ENCODE measurements at regions not wholly inside any gene's neighbourhood (a gene's known extent, or its start where the extent isn't known, plus 50 kb on each side); places are given as distances from the start of the nearest gene placed in this dataset.

GRCh38 chr3:168859574-168859973 is 763.9 kb upstream of the GOLIM4 start:
- Histone ChIP-seq H3K4me3 (no peak overlapping the region), H3K9me3 (replicated peaks in 1 of 3) (no peaks in the 10 kb centered on the region), H3K4me1 (replicated peaks in 1 of 2) (no peaks in the 10 kb centered on the region), H3K27ac (no peak overlapping the region), H3K36me3 (replicated peaks in 1 of 2) (no peaks in the 10 kb centered on the region), H3K27me3 (no peaks in the 10 kb centered on the region)
- DNase-seq, result no peak
- intact Hi-C loops (cut with DNase I), result no loop called here
- no peak for TF ChIP-seq CTCF (IDR thresholded peaks at IDR 0.05)
- no peak for TF ChIP-seq POLR2A (IDR thresholded peaks at IDR 0.05)
- WGBS, 4 donors, result 65 to 71% (median 68%) methylated on average over 2 of the region's 2 CpGs

GRCh38 chr3:168859143-168859542 is 763.4 kb upstream of the GOLIM4 start:
- TF ChIP-seq CTCF (IDR thresholded peaks at IDR 0.05), result no peak
- TF ChIP-seq POLR2A (IDR thresholded peaks at IDR 0.05), result no peak
- Histone ChIP-seq H3K36me3 (replicated peaks in 1 of 2) (no peaks in the 10 kb centered on the region), H3K4me3 (no peak overlapping the region), H3K27me3 (no peaks in the 10 kb centered on the region), H3K4me1 (replicated peaks in 1 of 2) (no peaks in the 10 kb centered on the region), H3K27ac (no peak overlapping the region), H3K9me3 (replicated peaks in 1 of 3) (no peaks in the 10 kb centered on the region)
- WGBS, 4 donors, result 82 to 87% (median 84%) methylated on average over 4 of the region's 4 CpGs
- intact Hi-C loops (cut with DNase I), result no loop called here
- DNase-seq, result no peak

GRCh38 chr3:168858327-168858726 is 762.6 kb upstream of the GOLIM4 start:
- Histone ChIP-seq H3K27ac (no peak overlapping the region), H3K27me3 (no peaks in the 10 kb centered on the region), H3K4me3 (no peak overlapping the region), H3K4me1 (replicated peaks in 1 of 2) (no peaks in the 10 kb centered on the region), H3K9me3 (replicated peaks in 1 of 3) (no peaks in the 10 kb centered on the region), H3K36me3 (replicated peaks in 1 of 2) (no peaks in the 10 kb centered on the region)
- no peak for TF ChIP-seq CTCF (IDR thresholded peaks at IDR 0.05)
- TF ChIP-seq POLR2A (IDR thresholded peaks at IDR 0.05), result no peak
- WGBS, 4 donors, result 76 to 97% (median 85%) methylated on average over 3 of the region's 3 CpGs
- DNase-seq, result no peak
- intact Hi-C loops (cut with DNase I), result no loop called here

- intact Hi-C loops (cut with DNase I), result no loop called here
- H3K36me3 ChIP-seq (replicated peaks in 1 of 2), result no peaks in the 10 kb centered on the region
- no peak overlapping the region for H3K27ac ChIP-seq
- TF ChIP-seq POLR2A (IDR thresholded peaks at IDR 0.05) (no peak), CTCF (IDR thresholded peaks at IDR 0.05) (no peak)
- no peaks in the 10 kb centered on the region for H3K4me1 ChIP-seq (replicated peaks in 1 of 2)
- no peak for DNase-seq
- no peaks in the 10 kb centered on the region for H3K27me3 ChIP-seq
- H3K9me3 ChIP-seq (replicated peaks in 1 of 3), result no peaks in the 10 kb centered on the region
- H3K4me3 ChIP-seq, result no peak overlapping the region
These were observed 754.4 kb upstream of the GOLIM4 start for GRCh38 chr3:168850109-168850508.

All from adrenal gland (tissue), 9 donors.